GM23338 (cell line): ENCODE measurements at regions not wholly inside any gene's neighbourhood (a gene's known extent, or its start where the extent isn't known, plus 50 kb on each side); places are given as distances from the start of the nearest gene placed in this dataset.

Experiments used
- ATAC-seq: fragments of 200-7000 bp; cut with Tn5 transposase; 3 replicates; pipeline ENCODE4 v1.9.1; 2020
- DNase-seq: peaks from one replicate; pipeline ENCODE4 v3.0.0-alpha.2; 2015; ENCODE audit warnings: low spot score
- H2AFZ ChIP-seq: fragments of 200-600 bp; sonication (generic); 2 replicates; pipeline ENCODE4 v1.8.0; 2016; ENCODE audit warnings: antibody characterized with exemption, mild to moderate bottlenecking, moderate library complexity
- H3F3A ChIP-seq: fragments of 200-600 bp; sonication (generic); replicated peaks from 2 replicates; pipeline ENCODE4 v1.8.0; 2017; ENCODE audit warnings: antibody characterized with exemption, mixed run types, low read depth
- H3K27ac ChIP-seq: fragments of 200-600 bp; sonication (generic); 2 replicates; pipeline ENCODE4 v1.6.1; 2016; ENCODE audit warnings: low read depth
- H3K27me3 ChIP-seq: fragments of 200-600 bp; sonication (generic); 2 replicates; pipeline ENCODE4 v1.8.0; 2016; ENCODE audit warnings: mild to moderate bottlenecking, mixed run types, moderate library complexity; ENCODE audit not compliant: insufficient read depth
- H3K36me3 ChIP-seq: fragments of 200-600 bp; sonication (generic); 2 replicates; pipeline ENCODE4 v1.8.0; 2016; ENCODE audit warnings: mild to moderate bottlenecking; ENCODE audit not compliant: insufficient read depth
- H3K4me1 ChIP-seq: fragments of 200-600 bp; sonication (generic); 2 replicates; pipeline ENCODE4 v1.8.0; 2016; ENCODE audit warnings: mild to moderate bottlenecking, moderate library complexity; ENCODE audit not compliant: insufficient read depth
- H3K4me2 ChIP-seq: fragments of 200-600 bp; sonication (generic); 2 replicates; pipeline ENCODE4 v1.7.1; 2017; ENCODE audit warnings: mixed run types
- H3K4me3 ChIP-seq: fragments of 200-600 bp; sonication (generic); 2 replicates; pipeline ENCODE4 v1.6.1; 2016; ENCODE audit warnings: mixed run types
- H3K79me2 ChIP-seq: fragments of 200-600 bp; sonication (generic); replicated peaks from 2 replicates; pipeline ENCODE4 v1.8.0; 2017; ENCODE audit warnings: mild to moderate bottlenecking; ENCODE audit not compliant: insufficient read depth
- H3K9me2 ChIP-seq: fragments of 200-600 bp; sonication (generic); 2 replicates; pipeline ENCODE4 v1.8.0; 2017; ENCODE audit not compliant: insufficient read depth
- H4K20me1 ChIP-seq: fragments of 200-600 bp; sonication (generic); replicated peaks from 2 replicates; pipeline ENCODE4 v1.8.0; 2017; ENCODE audit warnings: mild to moderate bottlenecking; ENCODE audit not compliant: insufficient read depth
- H3K27ac Mint-ChIP-seq: 2 replicates; pipeline ENCODE4 v1.8.0; 2020; ENCODE audit warnings: inconsistent platforms, mild to moderate bottlenecking, moderate library complexity, mixed read lengths
- H3K27me3 Mint-ChIP-seq: 3 replicates; pipeline ENCODE4 v1.8.0; 2022; ENCODE audit warnings: low read depth, mild to moderate bottlenecking, moderate library complexity, mixed read lengths, inconsistent platforms; ENCODE audit not compliant: insufficient read depth, poor library complexity
- H3K36me3 Mint-ChIP-seq: 3 replicates; pipeline ENCODE4 v1.8.0; 2021; ENCODE audit warnings: low read depth, mild to moderate bottlenecking, inconsistent platforms, moderate library complexity, mixed read lengths
- H3K4me1 Mint-ChIP-seq: 3 replicates; pipeline ENCODE4 v1.8.0; 2020; ENCODE audit warnings: mild to moderate bottlenecking, inconsistent platforms, mixed read lengths
- H3K4me3 Mint-ChIP-seq: 3 replicates; pipeline ENCODE4 v1.8.0; 2021; ENCODE audit warnings: moderate library complexity, mild to moderate bottlenecking, inconsistent platforms, mixed read lengths
- H3K9me3 Mint-ChIP-seq: 3 replicates; pipeline ENCODE4 v1.8.0; 2020; ENCODE audit warnings: moderate library complexity, mild to moderate bottlenecking, inconsistent platforms, mixed read lengths
- CTCF ChIP-seq, 2 experiments: fragments of 200-600 bp in 1 of 2; sonication (generic) in 1 of 2; conservative IDR thresholded peaks; 2 replicates each; pipeline versions ENCODE4 v1.5.1 to v1.6.1; 2016 to 2017; ENCODE audit warnings: antibody characterized with exemption in 2 of 2, low read depth in 2 of 2, mild to moderate bottlenecking in 2 of 2, moderate library complexity in 1 of 2
- EZH2 ChIP-seq: fragments of 200-600 bp; sonication (generic); IDR thresholded peaks from one replicate; pipeline ENCODE4 v1.8.0; 2017; ENCODE audit warnings: antibody characterized with exemption, mild to moderate bottlenecking, low read depth; ENCODE audit not compliant: unreplicated experiment
- EZH2phosphoT487 ChIP-seq: fragments of 200-600 bp; sonication (generic); IDR thresholded peaks from one replicate; pipeline ENCODE4 v1.8.1; 2018; ENCODE audit warnings: antibody characterized with exemption; ENCODE audit not compliant: unreplicated experiment
- JUNB ChIP-seq: IDR thresholded peaks from one replicate; pipeline ENCODE4 v1.6.1; 2016; ENCODE audit warnings: antibody characterized with exemption; ENCODE audit not compliant: unreplicated experiment
- NANOG ChIP-seq: IDR thresholded peaks from 2 replicates; pipeline ENCODE4 v1.6.1; 2016; ENCODE audit warnings: antibody characterized with exemption, borderline replicate concordance
- REST ChIP-seq: IDR thresholded peaks from one replicate; pipeline ENCODE4 v1.6.1; 2018; ENCODE audit warnings: antibody characterized with exemption; ENCODE audit not compliant: unreplicated experiment
- STAT1 ChIP-seq: IDR thresholded peaks from one replicate; pipeline ENCODE4 v1.6.1; 2016; ENCODE audit warnings: antibody characterized with exemption; ENCODE audit not compliant: unreplicated experiment
- ZNF114 ChIP-seq: fragments of 250-450 bp; sonication (Bioruptor Pico); IDR thresholded peaks from 2 replicates; pipeline ENCODE4 v1.5.0; 2020; ENCODE audit warnings: mild to moderate bottlenecking, moderate library complexity
- ZNF331 ChIP-seq: fragments of 250-450 bp; sonication (Bioruptor Pico); IDR thresholded peaks from 2 replicates; pipeline ENCODE4 v1.5.0; 2020; ENCODE audit warnings: low read depth, mild to moderate bottlenecking, moderate library complexity
- ZNF462 ChIP-seq: fragments of 250-450 bp; sonication (Bioruptor Pico); IDR thresholded peaks from 2 replicates; pipeline ENCODE4 v1.5.0; 2020; ENCODE audit warnings: mild to moderate bottlenecking, moderate library complexity

GRCh38 chr3:124201226-124201625 lies 209.3 kb upstream of the ROPN1 start (continued):
- no peak for TF ChIP-seq ZNF462 (CRISPR knock-in tag)
- no peak for TF ChIP-seq NANOG
- TF ChIP-seq EZH2: no peak
- no peak for TF ChIP-seq REST

GRCh38 chr3:124201786-124202185 lies 209.9 kb upstream of the ROPN1 start:
- no peak overlapping the region for H3K4me3 ChIP-seq
- no peak overlapping the region for H3K27ac Mint-ChIP-seq
- no peaks in the 10 kb centered on the region for H3K9me3 Mint-ChIP-seq
- no peaks in the 10 kb centered on the region for H3F3A ChIP-seq
- DNase-seq (no peak), ATAC-seq (no peak)
- H3K36me3 Mint-ChIP-seq: no peaks in the 10 kb centered on the region
- no peaks in the 10 kb centered on the region for H3K27me3 ChIP-seq
- peaks cover 2% of the 10 kb centered on the region for H3K27me3 Mint-ChIP-seq
- H3K4me1 ChIP-seq: no peaks in the 10 kb centered on the region
- no peak overlapping the region for H3K4me2 ChIP-seq
- no peaks in the 10 kb centered on the region for H4K20me1 ChIP-seq
- H2AFZ ChIP-seq: no peak overlapping the region
- H3K79me2 ChIP-seq: no peaks in the 10 kb centered on the region
- no peak overlapping the region for H3K4me3 Mint-ChIP-seq
- H3K9me2 ChIP-seq: 0 out of 2 replicates have a peak, but pooled peaks cover 5% of the 10 kb centered on the region
- no peaks in the 10 kb centered on the region for H3K36me3 ChIP-seq
- peaks cover 14% of the 10 kb centered on the region for H3K4me1 Mint-ChIP-seq
- no peak overlapping the region for H3K27ac ChIP-seq
- TF ChIP-seq JUNB (no peak), ZNF114 (no peak), EZH2phosphoT487 (no peak), ZNF331 (CRISPR knock-in tag) (no peak), CTCF (conservative IDR thresholded peaks at IDR 0.05; ENCODE audit: low read depth in 2 of 2) (no peak), STAT1 (no peak), REST (no peak)
